Activated T-helper 1 cell treated with anti-CD3 and anti-CD28 coated beads, Interleukin-12 subunit alpha, Interleukin-12 subunit beta, Interleukin-2, Interleukin-4 antibody, amounts not matched to agents 30 ng/mL and 10 ng/mL and 1 ng/mL, durations not matched to agents 14 hours and 24 hours and 36 hours (primary cell): ENCODE measurements at regions not wholly inside any gene's neighbourhood (a gene's known extent, or its start where the extent isn't known, plus 50 kb on each side); places are given as distances from the start of the nearest gene placed in this dataset.

ENCODE experiments used
- DNase-seq: peaks from one replicate; pipeline ENCODE4 v3.0.0; 2021; ENCODE audit warnings: low spot score
- H3K27ac Mint-ChIP-seq: one replicate; pipeline ENCODE4 v1.8.0; 2021; ENCODE audit warnings: mild to moderate bottlenecking, mixed read lengths
- H3K27me3 Mint-ChIP-seq: one replicate; pipeline ENCODE4 v1.8.0; 2022; ENCODE audit warnings: mild to moderate bottlenecking, moderate library complexity, mixed read lengths; ENCODE audit not compliant: insufficient read depth
- H3K36me3 Mint-ChIP-seq: one replicate; pipeline ENCODE4 v1.8.0; 2021; ENCODE audit warnings: low read depth, mixed read lengths
- H3K4me1 Mint-ChIP-seq: one replicate; pipeline ENCODE4 v1.8.0; 2021; ENCODE audit warnings: low read depth, mixed read lengths
- H3K4me3 Mint-ChIP-seq: one replicate; pipeline ENCODE4 v1.8.0; 2021; ENCODE audit warnings: mild to moderate bottlenecking, moderate library complexity, mixed read lengths
- H3K9me3 Mint-ChIP-seq: one replicate; pipeline ENCODE4 v1.8.0; 2021; ENCODE audit warnings: mixed read lengths
- intact Hi-C: fragments of 100-400 bp; cut with micrococcal nuclease; formaldehyde crosslinking; loops from one replicate; pipeline ENCODE4 v1.15.1; 2024

DNA sequence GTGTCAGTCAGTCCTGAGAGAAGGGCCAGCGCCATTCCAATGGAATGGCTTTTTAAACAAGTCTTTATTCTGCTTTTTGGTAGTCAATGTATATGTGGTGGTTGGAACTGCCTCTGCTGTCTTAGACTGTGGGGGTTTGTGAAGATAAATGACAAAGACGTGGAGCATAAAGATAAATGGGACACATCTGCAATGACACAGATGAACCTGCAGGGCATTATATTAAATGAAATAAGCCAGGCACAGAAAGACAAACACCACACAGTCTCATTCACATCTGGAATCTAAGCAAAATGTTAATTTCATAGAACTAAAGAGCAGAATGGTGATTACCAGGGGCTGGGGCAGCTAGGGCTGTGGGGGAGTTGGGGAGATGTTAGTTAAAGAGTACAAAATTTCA lies 912.8 kb upstream of the MAN1A1 start:
- Mint-ChIP-seq H3K27ac (no peak overlapping the region), H3K4me3 (no peak overlapping the region), H3K27me3 (no peaks in the 10 kb centered on the region), H3K36me3 (no peaks in the 10 kb centered on the region), H3K4me1 (no peaks in the 10 kb centered on the region), H3K9me3 (no peaks in the 10 kb centered on the region)
- no peak for DNase-seq
- intact Hi-C loops: no loop called here

GRCh38 chr6:120260636-120261035 lies 911.1 kb upstream of the MAN1A1 start:
- Mint-ChIP-seq H3K4me3 (no peak overlapping the region), H3K27me3 (no peaks in the 10 kb centered on the region), H3K27ac (no peak overlapping the region), H3K9me3 (no peaks in the 10 kb centered on the region), H3K4me1 (no peaks in the 10 kb centered on the region), H3K36me3 (no peaks in the 10 kb centered on the region)
- intact Hi-C loops: no loop called here
- no peak for DNase-seq

DNA sequence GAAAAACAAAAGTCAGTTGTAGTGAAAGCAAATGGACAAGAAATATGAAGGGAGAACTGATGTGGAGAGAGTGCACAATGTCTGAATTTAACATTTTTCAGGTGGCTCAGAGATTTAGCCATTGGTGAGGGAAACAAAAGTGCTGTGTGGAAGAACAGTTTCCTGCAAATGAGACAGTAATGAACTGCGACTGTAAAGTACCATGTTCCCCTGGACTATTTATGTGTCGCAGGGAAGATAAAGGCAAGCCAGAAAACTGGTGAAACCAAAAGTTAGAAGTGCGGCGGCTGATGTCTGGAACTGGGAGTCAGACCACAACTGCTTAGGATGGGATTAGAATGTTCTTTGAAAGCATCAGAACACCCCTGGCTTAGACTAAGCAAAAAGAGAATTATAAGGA lies 905.1 kb upstream of the MAN1A1 start:
- Mint-ChIP-seq H3K27me3 (no peaks in the 10 kb centered on the region), H3K4me3 (no peak overlapping the region), H3K27ac (no peak overlapping the region), H3K36me3 (no peaks in the 10 kb centered on the region), H3K4me1 (no peaks in the 10 kb centered on the region), H3K9me3 (peaks cover 4% of the 10 kb centered on the region)
- intact Hi-C loops: no loop called here
- DNase-seq: no peak

DNA sequence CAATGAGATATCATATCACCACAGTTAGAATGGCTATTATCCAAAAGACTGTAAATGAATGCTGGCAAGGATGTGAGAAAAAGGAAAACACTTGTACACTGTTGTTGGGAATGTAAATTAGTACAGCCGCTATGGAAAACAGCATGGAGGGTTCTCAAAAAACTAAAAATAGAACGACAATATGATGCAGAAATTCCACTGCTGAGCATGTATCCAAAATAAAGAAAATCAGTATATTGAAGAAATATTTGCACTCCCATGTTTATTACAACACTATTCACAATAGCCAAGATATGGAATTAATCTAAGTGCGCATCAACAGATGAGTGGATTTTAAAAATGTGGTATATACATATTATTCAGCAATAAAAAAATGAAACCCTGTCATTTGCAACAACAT lies 898.9 kb upstream of the MAN1A1 start:
- Mint-ChIP-seq H3K4me3 (no peak overlapping the region), H3K36me3 (no peaks in the 10 kb centered on the region), H3K9me3 (peaks cover 10% of the 10 kb centered on the region), H3K27ac (no peak overlapping the region), H3K4me1 (no peaks in the 10 kb centered on the region), H3K27me3 (no peaks in the 10 kb centered on the region)
- no peak for DNase-seq
- intact Hi-C loops: no loop called here

- H3K9me3 Mint-ChIP-seq: peaks cover 3% of the 10 kb centered on the region
- DNase-seq: no peak
- no peak overlapping the region for H3K4me3 Mint-ChIP-seq
- H3K27me3 Mint-ChIP-seq: no peaks in the 10 kb centered on the region
- no peak overlapping the region for H3K27ac Mint-ChIP-seq
- H3K36me3 Mint-ChIP-seq: no peaks in the 10 kb centered on the region
- H3K4me1 Mint-ChIP-seq: no peaks in the 10 kb centered on the region
- intact Hi-C loops: no loop called here
Measured at GRCh38 chr6:120237221-120237620, 887.7 kb upstream of the MAN1A1 start.

DNA sequence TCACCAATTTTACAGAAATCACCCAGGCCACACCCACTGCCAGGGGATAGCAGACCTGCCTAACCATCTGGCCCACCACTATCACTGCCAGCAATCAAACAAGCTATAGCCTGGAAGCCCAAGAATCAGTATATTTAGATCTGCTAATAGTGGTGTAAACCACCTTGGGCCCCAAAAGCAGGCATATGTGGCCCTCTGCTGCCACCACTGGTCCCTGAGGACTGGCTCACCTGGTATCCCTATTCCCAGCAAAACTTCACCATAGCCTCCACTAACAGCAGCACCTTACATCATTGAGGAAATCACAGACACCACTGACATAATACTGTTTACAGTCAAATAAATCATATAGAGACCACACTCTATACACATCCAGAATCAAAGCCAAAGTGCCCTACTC lies 880.4 kb upstream of the MAN1A1 start:
- Mint-ChIP-seq H3K27ac (no peak overlapping the region), H3K9me3 (no peaks in the 10 kb centered on the region), H3K36me3 (no peaks in the 10 kb centered on the region), H3K4me3 (no peak overlapping the region), H3K4me1 (no peaks in the 10 kb centered on the region), H3K27me3 (no peaks in the 10 kb centered on the region)
- no peak for DNase-seq
- intact Hi-C loops: no loop called here

- no peaks in the 10 kb centered on the region for H3K9me3 Mint-ChIP-seq
- H3K27me3 Mint-ChIP-seq: no peaks in the 10 kb centered on the region
- DNase-seq: no peak
- H3K27ac Mint-ChIP-seq: no peak overlapping the region
- H3K4me1 Mint-ChIP-seq: no peaks in the 10 kb centered on the region
- H3K4me3 Mint-ChIP-seq: no peak overlapping the region
- intact Hi-C loops: no loop called here
- no peaks in the 10 kb centered on the region for H3K36me3 Mint-ChIP-seq
Measured at GRCh38 chr6:120228297-120228696, 878.7 kb upstream of the MAN1A1 start.

- H3K4me1 Mint-ChIP-seq: no peaks in the 10 kb centered on the region
- H3K27ac Mint-ChIP-seq: no peak overlapping the region
- H3K9me3 Mint-ChIP-seq: no peaks in the 10 kb centered on the region
- no peaks in the 10 kb centered on the region for H3K27me3 Mint-ChIP-seq
- H3K4me3 Mint-ChIP-seq: no peak overlapping the region
- H3K36me3 Mint-ChIP-seq: no peaks in the 10 kb centered on the region
- intact Hi-C loops: no loop called here
- no peak for DNase-seq
Measured at GRCh38 chr6:120219339-120219738, 869.8 kb upstream of the MAN1A1 start.

DNA sequence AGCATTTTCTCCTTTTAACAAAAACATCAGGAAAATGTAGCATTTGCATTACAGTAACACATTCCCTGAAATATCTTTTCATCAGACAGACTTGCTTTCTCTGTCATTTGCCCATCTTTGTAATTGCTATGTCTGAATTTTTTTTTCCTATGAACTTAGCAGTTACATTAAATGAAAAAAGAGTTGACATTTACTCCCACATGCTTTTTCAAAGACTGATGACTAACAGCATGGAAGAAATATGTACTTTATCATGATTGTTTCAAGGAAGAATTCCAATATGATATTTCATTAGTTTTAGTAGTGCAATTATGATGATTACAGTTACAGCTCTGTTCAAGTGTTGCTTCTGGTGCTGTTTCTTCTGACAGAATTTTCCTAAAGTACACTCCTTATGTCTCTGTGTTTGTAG lies 864.5 kb upstream of the MAN1A1 start:
- no peaks in the 10 kb centered on the region for H3K36me3 Mint-ChIP-seq
- DNase-seq: no peak
- H3K4me3 Mint-ChIP-seq: no peak overlapping the region
- peaks cover 2% of the 10 kb centered on the region for H3K27me3 Mint-ChIP-seq
- no peak overlapping the region for H3K27ac Mint-ChIP-seq
- H3K4me1 Mint-ChIP-seq: no peaks in the 10 kb centered on the region
- H3K9me3 Mint-ChIP-seq: no peaks in the 10 kb centered on the region
- intact Hi-C loops: no loop called here

DNA sequence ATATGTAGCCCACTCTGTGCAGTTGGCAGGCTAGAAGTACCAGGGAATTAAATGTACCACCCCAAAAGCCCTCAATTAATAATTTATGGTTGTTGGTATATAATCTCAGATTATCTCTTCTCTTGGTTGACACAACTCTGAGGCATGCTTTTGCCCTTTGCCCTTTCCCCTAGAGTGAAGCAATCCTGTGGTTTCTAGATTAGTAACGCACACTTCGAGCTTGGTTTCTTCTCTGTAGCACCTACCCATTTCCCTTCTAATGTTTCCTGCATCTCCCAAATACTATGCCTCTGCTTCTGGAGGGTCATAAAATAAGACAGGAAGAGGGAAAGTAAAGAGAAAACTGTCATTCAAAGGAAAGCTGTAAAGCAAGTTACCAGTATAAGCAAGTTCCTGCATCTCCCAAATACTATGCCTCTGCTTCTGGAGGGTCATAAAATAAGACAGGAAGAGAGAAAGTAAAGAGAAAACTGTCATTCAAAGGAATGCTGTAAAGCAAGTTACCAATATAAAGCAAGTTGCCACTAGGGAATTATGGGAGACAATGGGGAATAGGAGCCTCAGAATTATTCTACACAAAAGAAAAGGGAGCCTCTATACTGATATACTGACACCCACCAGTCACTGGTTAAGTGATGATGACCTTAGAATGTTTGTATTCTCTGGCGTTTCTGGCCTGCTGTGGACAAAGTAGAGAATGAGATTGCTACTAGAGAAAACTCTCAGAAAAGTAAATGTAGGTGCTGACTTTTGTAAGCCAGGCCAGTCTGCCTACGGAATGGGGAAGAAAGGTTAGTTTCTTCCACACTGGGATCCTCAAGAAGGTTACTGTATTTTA lies 862.6 kb upstream of the MAN1A1 start:
- Mint-ChIP-seq H3K9me3 (no peaks in the 10 kb centered on the region), H3K4me3 (no peak overlapping the region), H3K27ac (no peak overlapping the region), H3K36me3 (no peaks in the 10 kb centered on the region), H3K4me1 (no peaks in the 10 kb centered on the region), H3K27me3 (peaks cover 2% of the 10 kb centered on the region)
- no peak for DNase-seq
- intact Hi-C loops: no loop called here

DNA sequence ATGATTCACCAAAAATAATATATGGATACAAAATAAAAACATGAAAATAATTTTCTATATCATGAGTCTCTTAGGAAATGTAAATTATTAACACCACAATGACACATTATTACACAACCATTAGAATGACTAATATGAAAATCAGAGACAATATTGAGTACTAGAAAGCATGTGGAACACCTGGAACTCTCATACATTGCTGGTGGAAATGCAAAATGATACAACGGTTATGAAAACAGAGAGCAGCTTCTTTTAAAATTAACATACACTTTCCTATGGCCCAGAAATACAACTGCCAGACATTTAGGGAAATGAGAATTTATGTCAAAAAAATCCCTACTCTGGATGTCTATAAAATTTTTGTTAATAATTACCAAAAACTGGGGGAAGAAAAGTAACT lies 853.3 kb upstream of the MAN1A1 start:
- no peak for DNase-seq
- intact Hi-C loops: no loop called here
- Mint-ChIP-seq H3K9me3 (no peaks in the 10 kb centered on the region), H3K4me1 (no peaks in the 10 kb centered on the region), H3K27ac (no peak overlapping the region), H3K4me3 (no peak overlapping the region), H3K27me3 (no peaks in the 10 kb centered on the region), H3K36me3 (no peaks in the 10 kb centered on the region)

DNA sequence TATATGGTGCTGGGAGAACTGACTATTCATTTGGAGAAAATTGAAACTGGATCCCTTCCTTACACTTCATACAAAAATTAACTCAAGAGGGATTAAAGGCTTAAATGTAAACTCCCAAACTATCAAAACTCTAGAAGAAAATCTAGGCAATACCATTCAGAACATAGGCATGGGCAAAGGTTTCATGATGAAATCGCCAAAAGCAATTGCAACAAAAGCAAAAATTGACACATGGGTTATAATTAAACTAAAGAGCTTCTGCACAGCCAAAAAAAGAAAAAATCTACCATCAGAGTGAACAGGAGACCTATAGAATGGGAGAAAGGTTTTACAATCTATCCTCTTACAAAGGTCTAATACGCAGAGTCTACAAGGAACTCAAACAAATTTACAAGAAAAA lies 851.3 kb upstream of the MAN1A1 start:
- H3K27ac Mint-ChIP-seq: no peak overlapping the region
- no peak overlapping the region for H3K4me3 Mint-ChIP-seq
- intact Hi-C loops: no loop called here
- H3K27me3 Mint-ChIP-seq: no peaks in the 10 kb centered on the region
- H3K9me3 Mint-ChIP-seq: no peaks in the 10 kb centered on the region
- no peaks in the 10 kb centered on the region for H3K4me1 Mint-ChIP-seq
- DNase-seq: no peak
- no peaks in the 10 kb centered on the region for H3K36me3 Mint-ChIP-seq

- Mint-ChIP-seq H3K27ac (no peak overlapping the region), H3K27me3 (no peaks in the 10 kb centered on the region), H3K4me3 (no peak overlapping the region), H3K9me3 (no peaks in the 10 kb centered on the region), H3K36me3 (no peaks in the 10 kb centered on the region), H3K4me1 (no peaks in the 10 kb centered on the region)
- DNase-seq: no peak
- intact Hi-C loops: no loop called here
Measured at GRCh38 chr6:120198033-120198432, 848.5 kb upstream of the MAN1A1 start.

DNA sequence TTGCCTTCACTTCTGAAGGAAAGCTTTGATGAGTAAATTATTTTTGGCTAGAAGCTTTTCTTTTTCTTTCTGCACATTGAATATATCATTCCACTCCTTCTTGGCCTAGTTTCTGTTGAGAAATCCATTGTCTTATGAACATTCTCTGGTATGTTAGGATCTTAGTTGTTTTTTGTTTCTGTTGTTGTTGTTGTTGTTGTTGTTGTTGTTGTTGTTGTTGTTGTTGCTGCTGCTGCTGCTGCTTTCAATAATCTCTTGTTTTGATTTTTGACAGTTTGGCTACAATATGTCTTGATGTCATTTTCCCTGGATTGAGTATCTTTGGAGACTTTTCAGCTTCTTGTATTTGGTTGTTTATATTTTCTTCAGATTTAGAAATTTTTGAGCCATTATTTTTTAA lies 836.5 kb upstream of the MAN1A1 start:
- Mint-ChIP-seq H3K4me3 (no peak overlapping the region), H3K36me3 (no peaks in the 10 kb centered on the region), H3K27ac (no peak overlapping the region), H3K27me3 (no peaks in the 10 kb centered on the region), H3K4me1 (no peaks in the 10 kb centered on the region), H3K9me3 (no peaks in the 10 kb centered on the region)
- intact Hi-C loops: no loop called here
- DNase-seq: no peak
